Panc1 (cell line): ENCODE measurements at regions not wholly inside any gene's neighbourhood (a gene's known extent, or its start where the extent isn't known, plus 50 kb on each side); places are given as distances from the start of the nearest gene placed in this dataset.

Experiments
- ATAC-seq: fragments of 200-7000 bp; cut with Tn5 transposase; 2 replicates; pipeline ENCODE4 v1.9.1; 2020; ENCODE audit warnings: mild to moderate bottlenecking, moderate library complexity
- BruUV-seq: library from RNA; stranded (reverse); fragments of 400-500 nt; replicated peaks from 2 replicates; lab custom pipeline; 2021; lab: Mats Ljungman, UMichigan
- CTCF ChIA-PET: fragments of 300-600 bp; sonication (Branson Sonifier 250); formaldehyde crosslinking; loops from one replicate; lab custom pipeline; 2022; ENCODE audit warnings: antibody characterized with exemption; lab: Charles Lee
- POLR2A ChIA-PET: fragments of 300-600 bp; sonication (Branson Sonifier 250); formaldehyde crosslinking; loops from one replicate; lab custom pipeline; 2022; ENCODE audit warnings: antibody characterized with exemption; lab: Charles Lee
- DNase-seq: peaks from one replicate; pipeline ENCODE4 v3.0.0-alpha.2; 2010; ENCODE audit warnings: low read depth, low spot score
- H3K27ac ChIP-seq: 2 replicates; pipeline ENCODE4 v1.5.1; 2011; ENCODE audit warnings: mild to moderate bottlenecking, low read length, inconsistent platforms
- H3K27me3 ChIP-seq: fragments of 200-500 bp; sonication (Bioruptor generic); 2 replicates; pipeline ENCODE4 v1.6.0; 2014; ENCODE audit warnings: low read length, inconsistent platforms; ENCODE audit not compliant: control insufficient read depth, insufficient read depth
- H3K36me3 ChIP-seq: fragments of 200-500 bp; sonication (Bioruptor generic); 2 replicates; pipeline ENCODE4 v1.5.1; 2014; ENCODE audit warnings: inconsistent platforms, mild to moderate bottlenecking, low read length, moderate library complexity; ENCODE audit not compliant: control insufficient read depth, insufficient read depth
- H3K4me1 ChIP-seq: 2 replicates; pipeline ENCODE4 v1.5.1; 2011; ENCODE audit warnings: inconsistent platforms, mild to moderate bottlenecking, low read length, moderate library complexity; ENCODE audit not compliant: control insufficient read depth, insufficient read depth
- H3K4me3 ChIP-seq, 2 experiments: 2 replicates each; pipeline ENCODE4 v1.5.1; 2011 to 2012; ENCODE audit warnings: low read depth in 2 of 2, low read length in 2 of 2, mild to moderate bottlenecking in 2 of 2, inconsistent platforms in 1 of 2, moderate library complexity in 1 of 2
- H3K9me3 ChIP-seq: fragments of 200-500 bp; sonication (Bioruptor generic); 2 replicates; pipeline ENCODE4 v1.5.1; 2014; ENCODE audit warnings: low read depth, mild to moderate bottlenecking, inconsistent platforms, low read length, moderate library complexity; ENCODE audit not compliant: control insufficient read depth, insufficient read depth
- POLR2AphosphoS5 ChIP-seq: IDR thresholded peaks from 2 replicates; pipeline ENCODE4 v1.6.1; 2012; ENCODE audit warnings: mild to moderate bottlenecking, low read depth, low read length, moderate library complexity
- REST ChIP-seq, 2 experiments: IDR thresholded peaks; 2 replicates each; pipeline ENCODE4 v1.6.1; 2011 to 2012; ENCODE audit warnings: low read depth in 2 of 2, control low read depth in 1 of 2, low read length in 1 of 2, mild to moderate bottlenecking in 1 of 2, moderate library complexity in 1 of 2; ENCODE audit not compliant: insufficient read depth in 1 of 2
- SIN3A ChIP-seq: IDR thresholded peaks from 2 replicates; pipeline ENCODE4 v1.6.1; 2012; ENCODE audit warnings: low read depth, mild to moderate bottlenecking, low read length, moderate library complexity, borderline replicate concordance; ENCODE audit not compliant: insufficient read depth
- TCF7L2 ChIP-seq: IDR thresholded peaks from 2 replicates; pipeline ENCODE4 v1.6.1; 2011; ENCODE audit warnings: mild to moderate bottlenecking, low read depth, low read length, inconsistent platforms
- in situ Hi-C: cut with HindIII; loops from 2 replicates; pipeline ENCODE4 v1.10.0; 2016; ENCODE audit warnings: low sequenced_read_pairs, low pct_unique_long_range_greater_than_20kb
- intact Hi-C: fragments of 100-400 bp; cut with micrococcal nuclease; formaldehyde crosslinking; loops from one replicate; pipeline ENCODE4 v1.10.0; 2022; ENCODE audit not compliant: unreplicated experiment
- TF ChIP-seq, protein P1 (sequence below): fragments of 450-650 bp; IDR thresholded peaks from 2 replicates; pipeline ENCODE4 v1.5.1; 2017; ENCODE audit warnings: mild to moderate bottlenecking

GRCh38 chr14:51424561-51425251, 184.7 kb downstream of the TMX1 start:
- no peak for ATAC-seq
- Histone ChIP-seq H3K4me3 (no peak overlapping the region), H3K27ac (no peak overlapping the region), H3K4me1 (no peaks in the 10 kb centered on the region), H3K9me3 (no peaks in the 10 kb centered on the region), H3K36me3 (no peaks in the 10 kb centered on the region), H3K27me3 (no peaks in the 10 kb centered on the region)
- POLR2A ChIA-PET, result no interaction called here
- intact Hi-C loops, result no loop called here
- no peak for TF ChIP-seq SIN3A
- TF ChIP-seq, protein P1, sequence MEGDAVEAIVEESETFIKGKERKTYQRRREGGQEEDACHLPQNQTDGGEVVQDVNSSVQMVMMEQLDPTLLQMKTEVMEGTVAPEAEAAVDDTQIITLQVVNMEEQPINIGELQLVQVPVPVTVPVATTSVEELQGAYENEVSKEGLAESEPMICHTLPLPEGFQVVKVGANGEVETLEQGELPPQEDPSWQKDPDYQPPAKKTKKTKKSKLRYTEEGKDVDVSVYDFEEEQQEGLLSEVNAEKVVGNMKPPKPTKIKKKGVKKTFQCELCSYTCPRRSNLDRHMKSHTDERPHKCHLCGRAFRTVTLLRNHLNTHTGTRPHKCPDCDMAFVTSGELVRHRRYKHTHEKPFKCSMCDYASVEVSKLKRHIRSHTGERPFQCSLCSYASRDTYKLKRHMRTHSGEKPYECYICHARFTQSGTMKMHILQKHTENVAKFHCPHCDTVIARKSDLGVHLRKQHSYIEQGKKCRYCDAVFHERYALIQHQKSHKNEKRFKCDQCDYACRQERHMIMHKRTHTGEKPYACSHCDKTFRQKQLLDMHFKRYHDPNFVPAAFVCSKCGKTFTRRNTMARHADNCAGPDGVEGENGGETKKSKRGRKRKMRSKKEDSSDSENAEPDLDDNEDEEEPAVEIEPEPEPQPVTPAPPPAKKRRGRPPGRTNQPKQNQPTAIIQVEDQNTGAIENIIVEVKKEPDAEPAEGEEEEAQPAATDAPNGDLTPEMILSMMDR, result no peak
- no peak for TF ChIP-seq REST (IDR thresholded peaks at IDR 0.05; ENCODE audit: insufficient read depth in 1 of 2, low read depth in 2 of 2, low read length in 1 of 2)
- no peak for TF ChIP-seq POLR2AphosphoS5
- no peak for TF ChIP-seq TCF7L2
- no TSS peak for BruUV-seq
- in situ Hi-C loops, result no loop called here
- no peak for DNase-seq
- CTCF ChIA-PET, result no interaction called here

DNA sequence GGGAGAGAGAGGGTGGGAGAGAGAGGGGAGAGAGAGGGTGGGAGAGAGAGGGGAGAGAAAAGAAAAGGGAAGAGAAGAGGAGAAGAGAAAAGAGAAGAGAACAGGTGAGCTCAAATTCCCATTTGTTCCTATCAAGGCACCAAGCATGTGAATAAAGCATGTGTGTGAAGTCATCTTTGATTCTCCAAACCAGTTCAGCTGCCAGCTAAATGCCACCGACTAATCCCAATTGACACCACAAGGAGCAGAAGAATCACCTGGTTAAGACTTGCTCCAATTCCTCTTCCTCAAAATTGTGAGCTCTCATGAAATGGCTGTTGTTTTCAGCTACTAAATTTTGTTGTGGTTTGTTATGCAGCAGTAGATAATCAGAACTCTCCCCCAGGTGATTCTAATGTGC, 188.9 kb downstream of the TMX1 start:
- BruUV-seq, result no TSS peak
- no peaks in the 10 kb centered on the region for H3K4me1 ChIP-seq

More for the DNA sequence above, 188.9 kb downstream of the TMX1 start:
- TF ChIP-seq TCF7L2 (no peak), SIN3A (no peak), REST (IDR thresholded peaks at IDR 0.05; ENCODE audit: insufficient read depth in 1 of 2, low read depth in 2 of 2, low read length in 1 of 2) (no peak), POLR2AphosphoS5 (no peak)
- TF ChIP-seq, protein P1, result no peak
- no peaks in the 10 kb centered on the region for H3K27me3 ChIP-seq
- DNase-seq (no peak), ATAC-seq (no peak)
- ChIA-PET POLR2A (no interaction called here), CTCF (no interaction called here)
- in situ Hi-C loops, result no loop called here
- H3K36me3 ChIP-seq, result no peaks in the 10 kb centered on the region
- intact Hi-C loops, result no loop called here
- no peak overlapping the region for H3K27ac ChIP-seq
- no peak overlapping the region for H3K4me3 ChIP-seq
- no peaks in the 10 kb centered on the region for H3K9me3 ChIP-seq
